ENCODE measurements at regions not wholly inside any gene's neighbourhood (a gene's known extent, or its start where the extent isn't known, plus 50 kb on each side); places are given as distances from the start of the nearest gene placed in this dataset.
A peak's percentile ranks its signal among the peaks of the same experiment; 100 is the strongest.

GRCh38 chr2:118223992-118224894 lies 136.0 kb downstream of the INSIG2 start:
- DNase-seq = no peak

- no peak for DNase-seq
Observed at GRCh38 chr2:118223511-118223991, 135.3 kb downstream of the INSIG2 start.

GRCh38 chr2:118222672-118223421 lies 134.6 kb downstream of the INSIG2 start:
- DNase-seq = no peak

- no peak for DNase-seq
Observed at GRCh38 chr2:118222273-118222594, 134.0 kb downstream of the INSIG2 start.

GRCh38 chr2:118221536-118222272 lies 133.4 kb downstream of the INSIG2 start:
- peak; percentile 60 for DNase-seq

GRCh38 chr2:118219611-118220010 lies 131.3 kb downstream of the INSIG2 start:
- DNase-seq = no peak

- DNase-seq = no peak
Observed at GRCh38 chr2:118216224-118216623, 128.0 kb downstream of the INSIG2 start.

- no peak for DNase-seq
Observed at GRCh38 chr2:118209727-118210126, 121.5 kb downstream of the INSIG2 start.

GRCh38 chr2:118207889-118208288 lies 119.6 kb downstream of the INSIG2 start:
- DNase-seq = no peak

- peak; percentile 10 for DNase-seq
Observed at GRCh38 chr2:118202707-118203303, 114.5 kb downstream of the INSIG2 start.

- no peak for DNase-seq
Observed at GRCh38 chr2:118198268-118198667, 110.0 kb downstream of the INSIG2 start.

GRCh38 chr2:118197011-118197675 lies 108.9 kb downstream of the INSIG2 start:
- DNase-seq = no peak

GRCh38 chr2:118190474-118190873 lies 102.2 kb downstream of the INSIG2 start:
- peak; percentile 24 for DNase-seq

GRCh38 chr2:118186858-118187254 lies 98.6 kb downstream of the INSIG2 start:
- DNase-seq = no peak

GRCh38 chr2:118186110-118186857 lies 98.0 kb downstream of the INSIG2 start:
- peak; percentile 92 for DNase-seq

GRCh38 chr2:118185210-118186109 lies 97.2 kb downstream of the INSIG2 start:
- DNase-seq = peak; percentile 49

- DNase-seq = no peak
Observed at GRCh38 chr2:118183381-118183780, 95.1 kb downstream of the INSIG2 start.

- no peak for DNase-seq
Observed at GRCh38 chr2:118179445-118179844, 91.2 kb downstream of the INSIG2 start.

- DNase-seq = no peak
Observed at GRCh38 chr2:118177884-118178283, 89.6 kb downstream of the INSIG2 start.

GRCh38 chr2:118177318-118177717 lies 89.0 kb downstream of the INSIG2 start:
- no peak for DNase-seq

Measured in NCI-H345 (cell line).